Neuronal stem cell (in vitro differentiated cells): ENCODE measurements at regions not wholly inside any gene's neighbourhood (a gene's known extent, or its start where the extent isn't known, plus 50 kb on each side); places are given as distances from the start of the nearest gene placed in this dataset.
"Not testable (repeated sequence)": the region's sequence is repeated elsewhere in the genome, so short reads cannot be mapped to it uniquely, and the experiment has no call there.

Source experiments
- DNase-seq: peaks from one replicate; pipeline ENCODE4 v3.0.0-alpha.2; 2013; ENCODE audit warnings: low spot score
- H2AFZ ChIP-seq: one replicate; pipeline ENCODE4 v1.6.1; 2013; ENCODE audit warnings: mild to moderate bottlenecking, low read length, inconsistent platforms
- H2AK5ac ChIP-seq: 2 replicates; pipeline ENCODE4 v1.6.1; 2013; ENCODE audit warnings: low read depth, mild to moderate bottlenecking, inconsistent platforms, low read length, moderate library complexity, mixed read lengths
- H2BK120ac ChIP-seq: 2 replicates; pipeline ENCODE4 v1.6.1; 2013; ENCODE audit warnings: low read depth, mild to moderate bottlenecking, inconsistent platforms, low read length, moderate library complexity, mixed read lengths
- H2BK12ac ChIP-seq: one replicate; pipeline ENCODE4 v1.6.1; 2013; ENCODE audit warnings: low read length, inconsistent platforms
- H2BK15ac ChIP-seq: 2 replicates; pipeline ENCODE4 v1.6.1; 2013; ENCODE audit warnings: mild to moderate bottlenecking, low read length, inconsistent platforms, mixed read lengths
- H2BK5ac ChIP-seq: one replicate; pipeline ENCODE4 v1.6.1; 2013; ENCODE audit warnings: inconsistent platforms, mild to moderate bottlenecking, low read length, moderate library complexity
- H3K14ac ChIP-seq: one replicate; pipeline ENCODE4 v1.6.1; 2013; ENCODE audit warnings: low read length, inconsistent platforms
- H3K18ac ChIP-seq: 2 replicates; pipeline ENCODE4 v1.6.1; 2013; ENCODE audit warnings: low read length, inconsistent platforms
- H3K23ac ChIP-seq: 2 replicates; pipeline ENCODE4 v1.6.1; 2013; ENCODE audit warnings: low read depth, mild to moderate bottlenecking, mixed read lengths, low read length, inconsistent platforms; ENCODE audit not compliant: poor library complexity
- H3K27ac ChIP-seq: replicated peaks from 3 replicates; pipeline ENCODE4 v1.5.1; 2013; ENCODE audit warnings: low read length, inconsistent platforms
- H3K27me3 ChIP-seq, 3 experiments: 2 replicates each; pipeline ENCODE4 v1.6.1; 2013; ENCODE audit warnings: low read length in 3 of 3, mild to moderate bottlenecking in 2 of 3, inconsistent platforms in 1 of 3, low read depth in 1 of 3, mixed read lengths in 1 of 3, moderate library complexity in 1 of 3; ENCODE audit not compliant: control insufficient read depth in 3 of 3, insufficient read depth in 3 of 3
- H3K36me3 ChIP-seq, 2 donors: replicated peaks in 1 of 2; 2 replicates each; pipeline ENCODE4 v1.6.1; 2013; ENCODE audit warnings: low read length in 2 of 2; ENCODE audit not compliant: control insufficient read depth in 2 of 2, insufficient read depth in 2 of 2
- H3K4ac ChIP-seq: 2 replicates; pipeline ENCODE4 v1.6.1; 2013; ENCODE audit warnings: inconsistent platforms, mild to moderate bottlenecking, low read length, moderate library complexity
- H3K4me1 ChIP-seq, 2 donors: 1 replicate in 1 of 2; 2 replicates in 1 of 2; pipeline ENCODE4 v1.6.1; 2013; ENCODE audit warnings: low read length in 2 of 2, low read depth in 1 of 2; ENCODE audit not compliant: control insufficient read depth in 2 of 2, insufficient read depth in 1 of 2
- H3K4me2 ChIP-seq: one replicate; pipeline ENCODE4 v1.6.1; 2013; ENCODE audit warnings: mild to moderate bottlenecking, low read length, inconsistent platforms; ENCODE audit not compliant: insufficient read depth, poor library complexity, severe bottlenecking
- H3K4me3 ChIP-seq, 2 donors: 2 replicates each; pipeline ENCODE4 v1.5.1; 2013; ENCODE audit warnings: low read length in 2 of 2, mild to moderate bottlenecking in 2 of 2, inconsistent platforms in 1 of 2, moderate library complexity in 1 of 2
- H3K79me1 ChIP-seq: one replicate; pipeline ENCODE4 v1.6.1; 2013; ENCODE audit warnings: low read depth, mild to moderate bottlenecking, inconsistent platforms, low read length, moderate library complexity
- H3K9ac ChIP-seq: one replicate; pipeline ENCODE4 v1.6.1; 2013; ENCODE audit warnings: mild to moderate bottlenecking, low read depth, low read length, inconsistent platforms; ENCODE audit not compliant: poor library complexity
- H3K9me3 ChIP-seq, 2 donors: replicated peaks in 1 of 2; 2 replicates each; pipeline versions ENCODE3 to v1.6.1; 2013; ENCODE audit warnings: low read length in 2 of 2, mild to moderate bottlenecking in 2 of 2, inconsistent platforms in 1 of 2, low read depth in 1 of 2, mixed read lengths in 1 of 2, moderate library complexity in 1 of 2; ENCODE audit not compliant: control insufficient read depth in 2 of 2, insufficient read depth in 1 of 2
- H4K8ac ChIP-seq: one replicate; pipeline ENCODE4 v1.6.1; 2013; ENCODE audit warnings: low read depth, mild to moderate bottlenecking, inconsistent platforms, low read length, moderate library complexity
- H4K91ac ChIP-seq: one replicate; pipeline ENCODE4 v1.6.1; 2013; ENCODE audit warnings: low read length, low read depth, mild to moderate bottlenecking, inconsistent platforms; ENCODE audit not compliant: poor library complexity
- WGBS, 2 donors: extraction: QIAGEN DNeasy Blood & Tissue Kit; methylation state at CpG; one replicate each; pipeline ENCODE4 v1.1.7; 2013; ENCODE audit warnings: missing lambda C conversion rate in 2 of 2, mixed read lengths in 1 of 2; ENCODE audit not compliant: insufficient read length in 2 of 2, insufficient replicate concordance in 1 of 2; ENCODE audit errors: extremely low coverage in 2 of 2; 5-methylcytosine and 5-hydroxymethylcytosine counted together

DNA sequence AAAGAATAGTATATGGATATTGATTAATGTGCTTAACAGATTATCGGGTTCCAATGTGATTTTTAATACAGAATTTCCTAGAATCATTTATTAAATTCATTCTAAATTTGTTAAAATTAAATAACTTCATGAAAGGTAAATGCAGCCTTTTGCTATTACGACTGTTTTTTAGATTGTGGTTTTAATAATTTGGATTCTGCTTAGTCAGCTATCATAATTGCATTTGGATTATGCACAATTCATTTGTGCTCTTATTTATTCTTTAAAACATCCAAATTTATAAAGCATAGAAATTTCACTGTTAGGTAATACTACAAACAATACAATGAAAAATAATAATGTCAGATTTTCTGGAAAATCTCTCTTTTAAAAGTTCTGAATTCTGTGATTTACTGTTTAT lies 1598.5 kb downstream of the EFNA5 start:
- no peak overlapping the region for H3K9ac ChIP-seq
- no peak overlapping the region for H4K91ac ChIP-seq
- H2BK5ac ChIP-seq = no peak overlapping the region
- no peaks in the 10 kb centered on the region for H3K27me3 ChIP-seq
- DNase-seq = no peak
- H3K36me3 ChIP-seq = no peaks in the 10 kb centered on the region
- H3K9me3 ChIP-seq = no peaks in the 10 kb centered on the region
- H3K27ac ChIP-seq = no peak overlapping the region
- H2BK15ac ChIP-seq = no peak overlapping the region
- H3K18ac ChIP-seq = no peak overlapping the region
- H3K4me1 ChIP-seq = no peaks in the 10 kb centered on the region
- no peak overlapping the region for H2BK12ac ChIP-seq
- H3K4me2 ChIP-seq = no peak overlapping the region
- WGBS, 2 donors = no CpG with 5 or more reads among the region's 2 CpGs
- no peak overlapping the region for H3K4ac ChIP-seq
- H2AK5ac ChIP-seq = no peak overlapping the region
- H3K14ac ChIP-seq = no peak overlapping the region
- H2BK120ac ChIP-seq = no peak overlapping the region
- no peak overlapping the region for H4K8ac ChIP-seq
- H3K79me1 ChIP-seq = no peaks in the 10 kb centered on the region
- H3K23ac ChIP-seq = no peak overlapping the region
- no peak overlapping the region for H2AFZ ChIP-seq
- H3K4me3 ChIP-seq = no peak overlapping the region

DNA sequence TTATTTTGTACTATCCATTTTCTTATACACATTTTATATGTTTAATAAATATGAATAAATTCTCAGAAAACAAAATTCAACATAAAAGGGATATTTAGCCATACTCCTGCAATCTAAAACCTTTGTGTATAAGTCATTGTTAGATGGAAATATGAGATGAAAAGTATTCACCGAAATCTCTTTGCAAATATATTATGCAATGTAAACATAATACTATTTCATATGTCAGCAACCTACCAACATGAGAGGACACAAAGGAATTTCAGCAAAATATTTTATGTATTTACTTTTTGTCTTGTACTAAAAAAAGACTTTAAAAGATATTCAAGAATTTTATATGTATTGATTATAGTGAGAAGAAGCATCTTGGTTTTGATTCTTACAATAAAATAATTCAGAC lies 1623.4 kb downstream of the EFNA5 start:
- Histone ChIP-seq H3K9me3 (no peaks in the 10 kb centered on the region), H3K27me3 (peaks cover 0 to 2% (median 0%) of the 10 kb centered on the region in 3 experiments), H3K23ac (no peak overlapping the region), H2BK15ac (no peak overlapping the region), H4K91ac (no peak overlapping the region), H2AFZ (no peak overlapping the region), H3K4me3 (no peak overlapping the region), H3K79me1 (no peaks in the 10 kb centered on the region), H4K8ac (no peak overlapping the region), H2BK120ac (no peak overlapping the region), H3K14ac (no peak overlapping the region), H3K27ac (no peak overlapping the region), H3K9ac (no peak overlapping the region), H2AK5ac (no peak overlapping the region), H3K4me2 (no peak overlapping the region), H3K18ac (no peak overlapping the region), H3K36me3 (no peaks in the 10 kb centered on the region), H3K4me1 (no peaks in the 10 kb centered on the region), H2BK5ac (no peak overlapping the region), H3K4ac (no peak overlapping the region), H2BK12ac (no peak overlapping the region)
- WGBS, 2 donors = no CpG with 5 or more reads among the region's 1 CpG
- DNase-seq = no peak

DNA sequence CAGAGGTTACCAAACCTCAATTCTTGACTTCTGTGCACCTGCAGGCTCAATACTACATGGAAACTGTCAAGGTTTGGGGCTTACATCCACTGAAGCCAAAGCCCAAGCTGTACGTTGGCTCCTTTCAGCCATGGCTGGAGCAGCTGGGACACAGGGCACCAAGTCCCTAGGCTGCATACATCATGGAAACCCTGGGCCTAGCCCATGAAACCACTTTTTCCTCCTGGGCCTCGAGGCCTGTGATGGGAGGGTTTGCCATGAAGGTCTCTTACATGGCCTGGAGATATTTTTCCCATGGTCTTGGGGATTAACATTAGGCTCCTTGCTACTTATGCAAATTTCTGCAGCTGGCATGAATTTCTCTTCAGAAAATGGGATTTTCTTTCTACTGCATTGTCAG lies 1638.7 kb downstream of the EFNA5 start:
- not testable (repeated sequence) for H3K23ac ChIP-seq, H2AK5ac ChIP-seq, H4K91ac ChIP-seq, H3K4me1 ChIP-seq, H2BK15ac ChIP-seq, DNase-seq, H2AFZ ChIP-seq, H3K4ac ChIP-seq, H2BK12ac ChIP-seq, H3K4me3 ChIP-seq, H3K9me3 ChIP-seq, H3K4me2 ChIP-seq, H2BK120ac ChIP-seq, H3K14ac ChIP-seq, H3K9ac ChIP-seq, H3K79me1 ChIP-seq, H4K8ac ChIP-seq, H3K27ac ChIP-seq, H3K27me3 ChIP-seq, H3K18ac ChIP-seq, H2BK5ac ChIP-seq, H3K36me3 ChIP-seq
- WGBS, 2 donors = no CpG with 5 or more reads among the region's 2 CpGs

DNA sequence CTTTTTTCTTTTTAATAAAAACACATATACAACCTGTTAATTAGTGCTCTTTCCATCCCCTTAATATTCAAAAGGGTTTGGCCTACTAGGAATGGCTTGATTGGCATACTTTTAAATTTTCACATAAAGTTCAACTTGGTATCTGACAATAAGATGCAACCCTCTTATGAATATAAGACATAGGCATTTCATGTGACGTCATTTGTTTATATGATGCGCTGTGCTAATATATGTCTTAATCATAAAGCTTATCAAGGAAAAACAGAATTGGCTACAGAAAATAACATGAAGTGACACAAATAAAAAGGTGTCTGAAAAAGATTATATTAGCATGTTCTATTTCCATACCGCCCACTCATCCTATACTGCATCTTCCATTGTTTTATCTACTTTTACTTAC lies 1642.4 kb downstream of the EFNA5 start:
- Histone ChIP-seq H4K91ac (no peak overlapping the region), H2BK5ac (no peak overlapping the region), H3K27ac (no peak overlapping the region), H3K9me3 (peaks cover 0 to 4% of the 10 kb centered on the region in 2 donors), H2AFZ (no peak overlapping the region), H3K4me3 (no peak overlapping the region), H3K18ac (no peak overlapping the region), H3K79me1 (no peaks in the 10 kb centered on the region), H2BK120ac (no peak overlapping the region), H3K27me3 (no peaks in the 10 kb centered on the region), H2BK15ac (no peak overlapping the region), H3K23ac (no peak overlapping the region), H2BK12ac (no peak overlapping the region), H3K9ac (no peak overlapping the region), H2AK5ac (no peak overlapping the region), H4K8ac (no peak overlapping the region), H3K4me1 (no peaks in the 10 kb centered on the region), H3K4me2 (no peak overlapping the region), H3K4ac (no peak overlapping the region), H3K14ac (no peak overlapping the region), H3K36me3 (no peaks in the 10 kb centered on the region)
- DNase-seq = no peak
- no CpG with 5 or more reads among the region's 3 CpGs for WGBS, 2 donors
